Common myeloid progenitor, CD34-positive (primary cell): ENCODE measurements at regions not wholly inside any gene's neighbourhood (a gene's known extent, or its start where the extent isn't known, plus 50 kb on each side); places are given as distances from the start of the nearest gene placed in this dataset.

Source experiments
- CTCF ChIA-PET: fragments of 350-600 bp; sonication (Branson Sonifier 250); formaldehyde crosslinking; loops from one replicate; lab custom pipeline; 2021; ENCODE audit warnings: antibody characterized with exemption; lab: Charles Lee
- POLR2A ChIA-PET: fragments of 350-600 bp; sonication (Branson Sonifier 250); formaldehyde crosslinking; loops from one replicate; lab custom pipeline; 2021; ENCODE audit warnings: antibody characterized with exemption; lab: Charles Lee
- DNase-seq, 3 donors: peaks; one replicate each; pipeline versions ENCODE4 v3.0.0 to v3.0.0-alpha.2; 2013
- H3K27ac ChIP-seq, 2 experiments: 1 replicate in 1 of 2; 2 replicates in 1 of 2; pipeline ENCODE4 v1.7.0; 2013; ENCODE audit warnings: inconsistent platforms in 2 of 2, low read length in 2 of 2, mild to moderate bottlenecking in 2 of 2, low read depth in 1 of 2, moderate library complexity in 1 of 2; ENCODE audit not compliant: severe bottlenecking in 2 of 2, insufficient read depth in 1 of 2, poor library complexity in 1 of 2
- H3K27me3 ChIP-seq, 5 experiments: replicated peaks in 2 of 5; 1 replicate in 3 of 5; 2 replicates in 2 of 5; pipeline versions ENCODE4 v1.6.1 to v1.7.0; 2013; ENCODE audit warnings: low read length in 4 of 5, mild to moderate bottlenecking in 2 of 5, moderate library complexity in 2 of 5, inconsistent platforms in 1 of 5; ENCODE audit not compliant: insufficient read depth in 5 of 5, control insufficient read depth in 4 of 5
- H3K36me3 ChIP-seq, 4 experiments: 1 replicate in 2 of 4; 2 replicates in 2 of 4; pipeline versions ENCODE4 v1.6.1 to v1.7.0; 2013; ENCODE audit warnings: low read length in 3 of 4, control low read depth in 1 of 4, mild to moderate bottlenecking in 1 of 4; ENCODE audit not compliant: control insufficient read depth in 4 of 4, insufficient read depth in 4 of 4
- H3K4me1 ChIP-seq, 4 experiments: 1 replicate in 3 of 4; 2 replicates in 1 of 4; pipeline versions ENCODE4 v1.6.1 to v1.7.1; 2013; ENCODE audit warnings: low read length in 3 of 4, mild to moderate bottlenecking in 3 of 4, control low read depth in 1 of 4, inconsistent platforms in 1 of 4, moderate library complexity in 1 of 4; ENCODE audit not compliant: control insufficient read depth in 4 of 4, insufficient read depth in 4 of 4; ENCODE audit errors: control extremely low read depth in 1 of 4
- H3K4me3 ChIP-seq, 7 experiments: 1 replicate in 4 of 7; 2 replicates in 3 of 7; pipeline versions ENCODE4 v1.5.1 to v1.7.0; 2013; ENCODE audit warnings: mild to moderate bottlenecking in 7 of 7, low read length in 6 of 7, moderate library complexity in 6 of 7, inconsistent platforms in 2 of 7, low read depth in 2 of 7, control low read depth in 1 of 7; ENCODE audit not compliant: insufficient read depth in 4 of 7, control insufficient read depth in 1 of 7; ENCODE audit errors: extremely low read depth in 1 of 7
- H3K9me3 ChIP-seq, 5 experiments: 1 replicate in 4 of 5; 2 replicates in 1 of 5; pipeline versions ENCODE4 v1.6.1 to v1.7.1; 2013; ENCODE audit warnings: low read length in 4 of 5, mild to moderate bottlenecking in 2 of 5, inconsistent platforms in 1 of 5, low read depth in 1 of 5, moderate library complexity in 1 of 5; ENCODE audit not compliant: control insufficient read depth in 4 of 5, insufficient read depth in 2 of 5; ENCODE audit errors: control extremely low read depth in 1 of 5
- WGBS: methylation state at CpG from one replicate; pipeline ENCODE4 v1.1.5; 2013; ENCODE audit not compliant: insufficient coverage; 5-methylcytosine and 5-hydroxymethylcytosine counted together

DNA sequence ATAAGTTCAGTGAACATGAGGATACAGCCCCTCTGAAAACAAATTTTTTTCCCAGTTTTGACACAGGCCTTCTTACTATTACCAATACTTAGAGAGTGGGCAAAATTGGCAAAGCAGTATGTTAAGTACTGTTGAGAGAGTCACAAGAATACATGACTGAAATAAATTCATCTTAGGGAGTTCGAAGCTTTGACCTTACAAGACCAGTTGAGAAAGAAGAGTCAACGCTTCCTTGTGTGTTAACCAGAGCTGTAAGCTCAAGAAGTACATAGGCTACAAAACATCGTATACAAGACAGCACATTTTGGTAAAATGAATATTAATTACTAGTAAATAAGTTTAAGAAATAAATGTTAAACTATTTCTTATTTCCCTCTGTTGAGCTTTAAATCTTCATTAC lies 164.4 kb upstream of the RORA start:
- ChIA-PET POLR2A (no interaction called here), CTCF (no interaction called here)
- no peak for DNase-seq
- H3K4me1 ChIP-seq, result no peaks in the 10 kb centered on the region
- H3K9me3 ChIP-seq, result no peaks in the 10 kb centered on the region
- no peak overlapping the region for H3K4me3 ChIP-seq
- no peaks in the 10 kb centered on the region for H3K27me3 ChIP-seq
- no peaks in the 10 kb centered on the region for H3K36me3 ChIP-seq
- no CpG with 5 or more reads among the region's 3 CpGs for WGBS
- no peak overlapping the region for H3K27ac ChIP-seq

DNA sequence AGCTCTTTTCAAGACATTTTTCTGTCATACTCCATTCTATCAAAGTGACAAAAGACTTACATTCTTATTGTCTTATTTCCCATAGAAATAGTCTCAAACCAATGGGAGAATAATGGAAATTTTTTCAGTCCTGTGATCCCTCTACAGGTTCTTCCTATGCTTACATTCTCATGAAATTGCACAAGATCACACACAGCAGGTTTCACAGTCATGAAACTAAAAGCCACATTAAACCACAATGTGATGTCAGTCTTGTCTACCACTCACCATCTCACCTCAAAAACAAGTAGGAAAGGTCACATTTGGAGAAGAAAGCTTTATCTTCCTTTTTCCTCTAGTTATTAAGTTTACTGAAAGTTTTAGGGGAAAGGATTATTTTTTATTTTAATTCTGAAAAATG lies 161.0 kb upstream of the RORA start:
- ChIA-PET POLR2A (no interaction called here), CTCF (no interaction called here)
- Histone ChIP-seq H3K27ac (no peak overlapping the region), H3K27me3 (no peaks in the 10 kb centered on the region), H3K4me3 (no peak overlapping the region), H3K36me3 (no peaks in the 10 kb centered on the region), H3K9me3 (no peaks in the 10 kb centered on the region), H3K4me1 (no peaks in the 10 kb centered on the region)
- DNase-seq, result no peak

DNA sequence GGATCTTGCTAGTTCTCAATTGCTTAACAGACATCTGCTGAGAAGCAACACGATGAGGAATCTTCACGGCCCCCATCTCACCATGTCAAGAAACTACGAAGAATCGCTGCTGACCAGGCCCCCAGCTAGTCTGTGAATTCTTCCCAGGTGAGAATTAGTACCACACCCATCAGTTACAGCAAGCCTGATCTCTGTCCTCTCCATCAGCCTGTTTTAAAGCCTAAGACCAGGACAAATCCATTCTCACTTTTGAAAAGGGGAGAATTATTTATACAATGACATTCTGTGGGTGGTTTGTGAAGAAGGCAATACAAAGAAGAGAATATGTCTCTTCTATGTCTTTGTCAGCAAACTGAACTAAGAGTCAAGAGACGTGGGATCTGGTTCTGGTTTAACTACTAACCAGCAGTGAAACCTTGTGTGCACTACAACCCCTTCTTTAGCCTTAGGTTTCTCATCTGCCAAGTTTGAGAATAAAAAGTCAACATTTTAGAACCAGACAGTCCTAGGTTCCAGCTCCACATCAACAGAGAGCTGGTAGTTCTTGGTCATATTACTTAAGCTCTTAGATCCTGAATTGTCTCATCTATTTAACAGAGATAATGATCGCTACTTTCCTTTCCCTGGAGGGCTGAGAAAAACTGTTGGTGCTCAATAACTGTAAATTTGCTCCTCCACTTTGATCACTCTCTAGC lies 160.4 kb upstream of the RORA start:
- Histone ChIP-seq H3K27ac (no peak overlapping the region), H3K4me1 (no peaks in the 10 kb centered on the region), H3K36me3 (no peaks in the 10 kb centered on the region), H3K4me3 (no peak overlapping the region), H3K9me3 (no peaks in the 10 kb centered on the region), H3K27me3 (no peaks in the 10 kb centered on the region)
- no peak for DNase-seq
- CTCF ChIA-PET, result no interaction called here
- 92% methylated on average over 6 of the region's 6 CpGs for WGBS
- POLR2A ChIA-PET, result no interaction called here

DNA sequence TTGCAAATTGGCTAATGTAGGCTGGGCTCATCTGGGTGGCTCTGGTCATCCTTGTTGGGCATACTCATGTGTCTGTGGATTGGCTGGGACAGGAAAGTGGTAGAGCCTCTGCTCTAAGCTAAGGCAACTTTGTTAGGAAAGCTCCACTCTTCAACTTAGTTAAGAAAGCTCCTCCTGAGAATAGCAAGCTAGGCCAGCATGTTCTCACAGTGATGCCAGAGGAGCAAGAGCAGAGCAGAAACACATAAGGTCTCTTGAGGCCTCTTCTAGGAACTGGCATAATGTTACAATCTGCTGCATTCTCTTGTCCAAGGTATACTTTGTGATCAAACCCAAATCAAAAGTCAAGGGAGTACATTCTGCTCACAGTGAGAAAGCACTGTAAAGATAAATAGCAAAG lies 158.6 kb upstream of the RORA start:
- Histone ChIP-seq H3K36me3 (no peaks in the 10 kb centered on the region), H3K4me3 (no peak overlapping the region), H3K27me3 (no peaks in the 10 kb centered on the region), H3K4me1 (no peaks in the 10 kb centered on the region), H3K9me3 (no peaks in the 10 kb centered on the region), H3K27ac (no peak overlapping the region)
- ChIA-PET CTCF (no interaction called here), POLR2A (no interaction called here)
- no peak for DNase-seq

DNA sequence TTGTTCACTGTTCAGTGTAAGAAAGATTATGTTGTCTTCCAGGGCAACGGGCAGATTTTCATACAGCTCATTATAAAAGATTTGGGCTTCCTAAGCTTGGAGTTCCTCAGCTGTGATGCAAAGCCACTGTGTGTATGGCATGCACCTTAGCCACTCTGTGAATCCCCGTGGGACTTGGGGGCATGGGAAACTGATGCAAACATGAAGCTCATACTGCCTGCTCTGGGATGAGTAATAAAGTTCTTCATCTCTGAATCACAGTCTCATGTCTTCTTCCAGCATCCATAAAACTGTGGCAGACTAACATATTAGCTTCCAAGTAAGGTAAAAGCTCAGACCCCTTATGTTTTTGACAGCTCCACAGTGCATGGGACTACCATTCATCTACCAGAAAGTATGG lies 154.3 kb upstream of the RORA start:
- Histone ChIP-seq H3K36me3 (no peaks in the 10 kb centered on the region), H3K27me3 (peaks cover 0 to 2% (median 0%) of the 10 kb centered on the region in 5 experiments), H3K4me3 (no peak overlapping the region), H3K4me1 (no peaks in the 10 kb centered on the region), H3K27ac (no peak overlapping the region), H3K9me3 (no peaks in the 10 kb centered on the region)
- CTCF ChIA-PET, result no interaction called here
- DNase-seq, result no peak
- POLR2A ChIA-PET, result interaction anchor here (0.6 kb wide), 1 partner anchor 189 kb away, joined by 5 read pairs; no protein-coding TSS in a partner anchor
- 100% methylated on average over 1 of the region's 2 CpGs for WGBS

DNA sequence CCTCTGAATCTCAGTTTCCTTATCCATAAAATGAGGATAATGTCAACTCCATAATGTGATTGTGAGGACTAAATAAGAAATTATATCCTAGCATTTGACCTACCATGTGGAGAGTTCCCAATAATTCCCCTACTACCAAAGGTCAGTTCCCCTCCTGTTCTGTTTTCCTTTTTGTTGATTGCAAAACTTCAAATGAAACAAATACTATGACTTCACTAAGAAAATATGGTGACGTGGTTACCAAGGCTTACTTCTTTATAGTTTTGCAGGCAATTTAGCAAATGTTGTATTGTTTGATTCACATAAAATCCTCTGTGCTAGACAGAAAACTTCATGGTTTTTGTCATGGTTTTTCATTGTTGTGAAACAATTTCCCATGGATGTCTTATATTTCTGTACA lies 153.8 kb upstream of the RORA start:
- Histone ChIP-seq H3K4me3 (no peak overlapping the region), H3K27me3 (peaks cover 0 to 2% (median 0%) of the 10 kb centered on the region in 5 experiments), H3K36me3 (no peaks in the 10 kb centered on the region), H3K4me1 (no peaks in the 10 kb centered on the region), H3K27ac (no peak overlapping the region), H3K9me3 (no peaks in the 10 kb centered on the region)
- no peak for DNase-seq
- POLR2A ChIA-PET, result no interaction called here
- CTCF ChIA-PET, result no interaction called here
- WGBS, result 100% methylated on average over 1 of the region's 1 CpG

DNA sequence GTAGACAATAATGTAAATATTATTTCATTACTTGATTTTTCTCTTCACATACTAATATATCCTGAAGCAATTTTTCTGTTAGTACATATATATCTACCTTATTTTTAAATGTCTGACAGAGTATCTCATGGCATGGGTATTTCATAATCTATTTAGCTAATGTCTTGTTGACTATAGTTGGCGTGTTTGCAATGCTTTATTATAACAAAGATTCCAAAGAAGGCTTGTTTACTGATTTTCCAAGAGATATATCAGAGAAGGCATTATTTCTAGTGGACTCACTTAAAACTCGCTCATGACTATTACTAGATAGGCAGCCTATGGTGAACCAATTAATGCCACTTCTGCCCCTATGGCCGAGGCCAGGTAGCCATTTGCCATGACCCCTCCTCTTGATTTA lies 152.4 kb upstream of the RORA start:
- Histone ChIP-seq H3K27ac (no peak overlapping the region), H3K4me3 (no peak overlapping the region), H3K9me3 (no peaks in the 10 kb centered on the region), H3K27me3 (peaks cover 0 to 2% (median 0%) of the 10 kb centered on the region in 5 experiments), H3K36me3 (no peaks in the 10 kb centered on the region), H3K4me1 (no peaks in the 10 kb centered on the region)
- ChIA-PET CTCF (no interaction called here), POLR2A (no interaction called here)
- WGBS, result 100% methylated on average over 1 of the region's 3 CpGs
- no peak for DNase-seq
